Endothelial cell of umbilical vein (primary cell): ENCODE measurements at regions not wholly inside any gene's neighbourhood (a gene's known extent, or its start where the extent isn't known, plus 50 kb on each side); places are given as distances from the start of the nearest gene placed in this dataset.

ENCODE experiments used
- BruUV-seq: library from RNA; stranded (reverse); fragments of 400-500 nt; replicated peaks from 2 replicates; lab custom pipeline; 2021; lab: Mats Ljungman, UMichigan
- CTCF ChIA-PET: fragments of 300-600, 350-600 bp; sonication (Branson Sonifier 250); formaldehyde crosslinking; loops from one replicate; lab custom pipeline; 2021; ENCODE audit warnings: antibody characterized with exemption, inconsistent platforms; lab: Charles Lee
- POLR2A ChIA-PET: fragments of 300-600, 350-600 bp; sonication (Branson Sonifier 250); formaldehyde crosslinking; loops from one replicate; lab custom pipeline; 2021; ENCODE audit warnings: antibody characterized with exemption, inconsistent platforms; lab: Charles Lee
- DNase-seq: peaks from one replicate; pipeline ENCODE4 v3.0.0-alpha.2; 2011; ENCODE audit warnings: low read depth, low spot score
- FAIRE-seq: peaks from 2 replicates; lab custom pipeline; 2011; peaks lifted over from hg19 to GRCh38; lab: Jason Lieb, UNC
- H2AFZ ChIP-seq: 2 replicates; pipeline ENCODE4 v1.6.0; 2012; ENCODE audit warnings: low read depth, low read length, control low read depth, inconsistent platforms
- H3K27ac ChIP-seq: 2 replicates; pipeline ENCODE4 v1.5.1; 2011; ENCODE audit warnings: low read depth, mild to moderate bottlenecking, control low read depth, low read length, moderate library complexity; ENCODE audit not compliant: insufficient read depth
- H3K27me3 ChIP-seq, 2 experiments: 2 replicates each; pipeline versions ENCODE4 v1.6.0 to v1.6.1; 2011; ENCODE audit warnings: low read length in 2 of 2, mixed read lengths in 1 of 2; ENCODE audit not compliant: control insufficient read depth in 2 of 2, insufficient read depth in 2 of 2
- H3K36me3 ChIP-seq, 2 experiments: 2 replicates in 1 of 2; 3 replicates in 1 of 2; pipeline ENCODE4 v1.5.1; 2011; ENCODE audit warnings: low read length in 2 of 2, mild to moderate bottlenecking in 1 of 2, moderate library complexity in 1 of 2; ENCODE audit not compliant: control insufficient read depth in 2 of 2, insufficient read depth in 2 of 2; ENCODE audit errors: extremely low read depth in 1 of 2
- H3K4me1 ChIP-seq: 3 replicates; pipeline ENCODE4 v1.5.1; 2011; ENCODE audit warnings: mild to moderate bottlenecking, low read length; ENCODE audit not compliant: control insufficient read depth, insufficient read depth; ENCODE audit errors: extremely low read depth
- H3K4me2 ChIP-seq: 2 replicates; pipeline ENCODE4 v1.6.1; 2011; ENCODE audit warnings: low read length, control low read depth, mixed read lengths; ENCODE audit not compliant: insufficient read depth
- H3K4me3 ChIP-seq, 3 experiments: fragments of 200-600 bp in 1 of 3; sonication (generic), shearing (Covaris generic) in 1 of 3; replicated peaks in 1 of 3; 2 replicates each; pipeline ENCODE4 v1.5.1; 2011 to 2016; ENCODE audit warnings: control low read depth in 3 of 3, low read length in 3 of 3, mild to moderate bottlenecking in 2 of 3, inconsistent platforms in 1 of 3, low read depth in 1 of 3, moderate library complexity in 1 of 3; ENCODE audit not compliant: insufficient read depth in 1 of 3
- H3K79me2 ChIP-seq: 2 replicates; pipeline ENCODE4 v1.6.0; 2012; ENCODE audit warnings: low read length, inconsistent platforms; ENCODE audit not compliant: control insufficient read depth, insufficient read depth
- H3K9ac ChIP-seq: replicated peaks from 2 replicates; pipeline ENCODE3; 2011; ENCODE audit warnings: low read length, control low read depth; ENCODE audit not compliant: insufficient read depth; ENCODE audit errors: extremely low read depth
- H3K9me1 ChIP-seq: replicated peaks from 3 replicates; pipeline ENCODE4 v1.6.0; 2011; ENCODE audit warnings: mild to moderate bottlenecking, low read length; ENCODE audit not compliant: control insufficient read depth, insufficient read depth; ENCODE audit errors: extremely low read depth
- H3K9me3 ChIP-seq: replicated peaks from 2 replicates; pipeline ENCODE4 v1.5.1; 2012; ENCODE audit warnings: low read length, inconsistent platforms; ENCODE audit not compliant: control insufficient read depth, insufficient read depth
- H4K20me1 ChIP-seq: replicated peaks from 2 replicates; pipeline ENCODE3; 2011; ENCODE audit warnings: mild to moderate bottlenecking, low read length; ENCODE audit not compliant: control insufficient read depth, insufficient read depth; ENCODE audit errors: extremely low read depth
- CTCF ChIP-seq, 2 donors: IDR thresholded peaks; 1 replicate in 1 of 2; 2 replicates in 1 of 2; pipeline ENCODE4 v1.5.1; 2011; ENCODE audit warnings: low read length in 2 of 2, mild to moderate bottlenecking in 2 of 2, moderate library complexity in 2 of 2, control low read depth in 1 of 2, inconsistent platforms in 1 of 2, low read depth in 1 of 2; ENCODE audit not compliant: insufficient read depth in 1 of 2; ENCODE audit errors: extremely low read depth in 1 of 2
- EZH2 ChIP-seq: IDR thresholded peaks from 2 replicates; pipeline ENCODE4 v1.6.1; 2012; ENCODE audit warnings: borderline replicate concordance, low read depth, mild to moderate bottlenecking, moderate library complexity, low read length, inconsistent platforms; ENCODE audit not compliant: severe bottlenecking
- FOS ChIP-seq: IDR thresholded peaks from 2 replicates; pipeline ENCODE4 v1.6.1; 2011; ENCODE audit warnings: mild to moderate bottlenecking, low read length, moderate library complexity, borderline replicate concordance; ENCODE audit not compliant: insufficient read depth
- GATA2 ChIP-seq: IDR thresholded peaks from 2 replicates; pipeline ENCODE4 v1.7.0; 2011; ENCODE audit warnings: low read depth, mild to moderate bottlenecking, moderate library complexity, mixed read lengths, low read length; ENCODE audit not compliant: insufficient read length, insufficient read depth
- JUN ChIP-seq: IDR thresholded peaks from 2 replicates; pipeline ENCODE4 v1.6.1; 2011; ENCODE audit warnings: borderline replicate concordance, low read depth; ENCODE audit not compliant: insufficient read length, insufficient read depth
- MAX ChIP-seq: IDR thresholded peaks from 2 replicates; pipeline ENCODE4 v1.6.1; 2011; ENCODE audit not compliant: insufficient read depth, insufficient read length
- MYC ChIP-seq: IDR thresholded peaks from one replicate; pipeline ENCODE4 v1.6.1; 2011; ENCODE audit warnings: mild to moderate bottlenecking, low read depth, low read length
- POLR2A ChIP-seq: IDR thresholded peaks from 2 replicates; pipeline ENCODE4 v1.6.1; 2012; ENCODE audit warnings: low read depth, mild to moderate bottlenecking, control low read depth, low read length
- POLR2AphosphoS5 ChIP-seq: IDR thresholded peaks from 2 replicates; pipeline ENCODE4 v1.6.1; 2012; ENCODE audit warnings: low read depth, mild to moderate bottlenecking, control low read depth, low read length, moderate library complexity; ENCODE audit not compliant: insufficient read depth
- dilution Hi-C: fragments of 300-500 bp; cut with MboI; formaldehyde crosslinking; loops from one replicate; pipeline ENCODE4 v1.15.0; 2019; ENCODE audit warnings: low sequenced_read_pairs; ENCODE audit not compliant: extremely low pct_ligation_motif_present
- intact Hi-C: fragments of 100-400 bp; cut with micrococcal nuclease; formaldehyde crosslinking; loops from one replicate; pipeline ENCODE4 v1.10.0; 2022

- no peak overlapping the region for H3K4me2 ChIP-seq
- no peak overlapping the region for H2AFZ ChIP-seq
- H3K9me1 ChIP-seq: no peaks in the 10 kb centered on the region
- BruUV-seq: no TSS peak
- H3K27ac ChIP-seq: no peak overlapping the region
- POLR2A ChIA-PET: no interaction called here
- H3K4me1 ChIP-seq: no peaks in the 10 kb centered on the region
- FAIRE-seq (no peak), DNase-seq (no peak)
- peaks cover 2% of the 10 kb centered on the region for H3K9me3 ChIP-seq
- TF ChIP-seq CTCF (IDR thresholded peaks at IDR 0.05; ENCODE audit: extremely low read depth in 1 of 2, insufficient read depth in 1 of 2, low read depth in 1 of 2, low read length in 2 of 2) (no peak), FOS (no peak), GATA2 (no peak), EZH2 (no peak)
- dilution Hi-C loops: no loop called here
- intact Hi-C loops: no loop called here
- H3K9ac ChIP-seq: no peak overlapping the region
- no peaks in the 10 kb centered on the region for H3K79me2 ChIP-seq
- CTCF ChIA-PET: no interaction called here
- H3K4me3 ChIP-seq: no peak overlapping the region
- H3K27me3 ChIP-seq: no peaks in the 10 kb centered on the region
- H3K36me3 ChIP-seq: no peaks in the 10 kb centered on the region
- no peaks in the 10 kb centered on the region for H4K20me1 ChIP-seq
These were observed 137.6 kb downstream of the WDR11 start for GRCh38 chr10:120988751-120989150.

GRCh38 chr10:120989279-120989678 is 138.1 kb downstream of the WDR11 start:
- no peaks in the 10 kb centered on the region for H4K20me1 ChIP-seq
- POLR2A ChIA-PET: no interaction called here
- intact Hi-C loops: no loop called here
- no peak overlapping the region for H3K4me3 ChIP-seq
- no peak overlapping the region for H3K4me2 ChIP-seq
- dilution Hi-C loops: no loop called here
- no peaks in the 10 kb centered on the region for H3K36me3 ChIP-seq
- no peak overlapping the region for H3K9ac ChIP-seq
- H3K27ac ChIP-seq: no peak overlapping the region
- no peaks in the 10 kb centered on the region for H3K79me2 ChIP-seq
- CTCF ChIA-PET: no interaction called here
- H2AFZ ChIP-seq: no peak overlapping the region
- no peaks in the 10 kb centered on the region for H3K9me1 ChIP-seq
- H3K9me3 ChIP-seq: peaks cover 2% of the 10 kb centered on the region
- TF ChIP-seq CTCF (IDR thresholded peaks at IDR 0.05; ENCODE audit: extremely low read depth in 1 of 2, insufficient read depth in 1 of 2, low read depth in 1 of 2, low read length in 2 of 2): no peak
- TF ChIP-seq GATA2: no peak
- TF ChIP-seq POLR2AphosphoS5: no peak
- no peak for TF ChIP-seq JUN
- TF ChIP-seq FOS: no peak
- no peak for TF ChIP-seq POLR2A
- TF ChIP-seq MYC: no peak
- no peak for TF ChIP-seq EZH2
- TF ChIP-seq MAX: no peak
- no peak for DNase-seq
- FAIRE-seq: no peak
- no peaks in the 10 kb centered on the region for H3K4me1 ChIP-seq
- no TSS peak for BruUV-seq
- no peaks in the 10 kb centered on the region for H3K27me3 ChIP-seq
